ENCODE measurements at regions not wholly inside any gene's neighbourhood (a gene's known extent, or its start where the extent isn't known, plus 50 kb on each side); places are given as distances from the start of the nearest gene placed in this dataset.

DNA sequence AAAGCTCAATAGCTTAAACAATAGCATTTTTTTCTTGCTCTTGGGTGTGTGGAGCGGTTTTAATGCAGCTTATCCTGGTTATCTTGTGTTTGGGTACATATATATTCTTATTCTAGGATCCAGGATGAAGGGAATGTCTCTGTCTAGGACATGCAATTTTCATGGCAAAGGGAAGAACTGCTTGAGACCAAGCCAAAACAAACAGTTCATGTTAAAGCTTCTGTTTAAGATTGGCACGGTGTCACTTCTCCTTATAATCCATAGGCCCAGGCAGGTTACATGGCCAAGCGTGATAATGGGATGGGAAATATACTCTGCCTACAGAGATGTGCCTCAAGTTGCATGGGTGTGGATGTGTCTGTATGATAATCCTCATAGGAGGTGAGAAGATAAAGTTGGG lies 177.1 kb upstream of the PGR start:
- FAIRE-seq (no peak), ATAC-seq (no peak), DNase-seq (ENCODE audit: extremely low read depth in 1 of 4, low spot score in 3 of 4) (no peak)
- Histone ChIP-seq H3K79me2 (ENCODE audit: control insufficient read depth, insufficient read depth, low read length) (no peaks in the 10 kb centered on the region), H3K4me3 (no peak overlapping the region), H4K20me1 (replicated peaks; ENCODE audit: control insufficient read depth, insufficient read depth, low read length) (no peaks in the 10 kb centered on the region), H3K9me1 (ENCODE audit: control insufficient read depth, insufficient read depth, low read length) (no peaks in the 10 kb centered on the region), H3K9me3 (replicated peaks; ENCODE audit: control insufficient read depth, insufficient read depth, low read depth, low read length) (no peaks in the 10 kb centered on the region), H3K36me3 (ENCODE audit: control insufficient read depth, insufficient read depth, low read length) (no peaks in the 10 kb centered on the region), H3K4me2 (ENCODE audit: insufficient read depth, low read length) (no peak overlapping the region), H3K9ac (ENCODE audit: insufficient read depth in 1 of 2, low read depth in 2 of 2, low read length in 2 of 2) (no peak overlapping the region), H2AFZ (ENCODE audit: low read depth, low read length) (no peak overlapping the region), H3K27ac (ENCODE audit: extremely low read depth, low read depth, low read length) (no peak overlapping the region), H3K27me3 (ENCODE audit: control insufficient read depth in 2 of 2, insufficient read depth in 2 of 2, low read length in 2 of 2) (no peaks in the 10 kb centered on the region), H3K4me1 (replicated peaks in 1 of 2; ENCODE audit: control insufficient read depth in 2 of 2, insufficient read depth in 2 of 2, low read length in 2 of 2) (no peaks in the 10 kb centered on the region)
- intact Hi-C loops (cut with micrococcal nuclease): no loop called here
- BruUV-seq (replicated peaks): no TSS peak
- no peak for TF ChIP-seq TAF7 (tag; IDR thresholded peaks at IDR 0.05)
- no peak for TF ChIP-seq MECOM (CRISPR knock-in tag; IDR thresholded peaks at IDR 0.05)
- no peak for TF ChIP-seq ZNF165 (CRISPR knock-in tag; IDR thresholded peaks at IDR 0.05; ENCODE audit: borderline replicate concordance)
- 9% methylated on average over 3 of the region's 3 CpGs for WGBS (ENCODE audit: insufficient coverage, low coverage, missing lambda C conversion rate)
- POLR2A ChIA-PET: no interaction called here
- CTCF ChIA-PET (ENCODE audit: low intra/inter-chr PET ratio): no interaction called here
- in situ Hi-C loops (cut with MboI): no loop called here

DNA sequence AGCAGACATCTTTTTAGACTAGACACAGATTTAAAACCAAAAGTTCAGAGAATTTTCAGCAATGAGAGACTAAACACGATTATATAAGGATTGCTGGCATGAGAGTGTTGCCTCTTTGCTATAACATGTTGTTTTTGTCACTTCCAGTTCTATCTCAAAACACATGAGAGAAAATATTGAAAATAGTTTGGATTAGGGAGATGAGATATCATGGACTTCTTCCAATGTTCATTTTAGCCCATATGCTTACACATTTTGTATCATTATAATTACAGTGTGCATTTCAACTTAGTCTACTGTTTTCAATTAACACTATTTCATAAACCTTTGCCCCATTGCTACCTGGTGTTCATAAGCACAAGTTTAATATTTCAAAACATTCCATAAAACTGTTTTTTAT lies 175.9 kb upstream of the PGR start:
- Histone ChIP-seq H3K4me3 (no peak overlapping the region), H3K9me3 (replicated peaks; ENCODE audit: control insufficient read depth, insufficient read depth, low read depth, low read length) (no peaks in the 10 kb centered on the region), H2AFZ (ENCODE audit: low read depth, low read length) (no peak overlapping the region), H3K4me2 (ENCODE audit: insufficient read depth, low read length) (no peak overlapping the region), H4K20me1 (replicated peaks; ENCODE audit: control insufficient read depth, insufficient read depth, low read length) (no peaks in the 10 kb centered on the region), H3K27ac (ENCODE audit: extremely low read depth, low read depth, low read length) (no peak overlapping the region), H3K4me1 (replicated peaks in 1 of 2; ENCODE audit: control insufficient read depth in 2 of 2, insufficient read depth in 2 of 2, low read length in 2 of 2) (no peaks in the 10 kb centered on the region), H3K9me1 (ENCODE audit: control insufficient read depth, insufficient read depth, low read length) (no peaks in the 10 kb centered on the region), H3K9ac (ENCODE audit: insufficient read depth in 1 of 2, low read depth in 2 of 2, low read length in 2 of 2) (no peak overlapping the region), H3K36me3 (ENCODE audit: control insufficient read depth, insufficient read depth, low read length) (no peaks in the 10 kb centered on the region), H3K27me3 (ENCODE audit: control insufficient read depth in 2 of 2, insufficient read depth in 2 of 2, low read length in 2 of 2) (no peaks in the 10 kb centered on the region), H3K79me2 (ENCODE audit: control insufficient read depth, insufficient read depth, low read length) (no peaks in the 10 kb centered on the region)
- 0% methylated on average over 1 of the region's 1 CpG for WGBS (ENCODE audit: insufficient coverage, low coverage, missing lambda C conversion rate)
- ChIA-PET CTCF (ENCODE audit: low intra/inter-chr PET ratio) (no interaction called here), POLR2A (no interaction called here)
- BruUV-seq (replicated peaks): no TSS peak
- FAIRE-seq (no peak), DNase-seq (ENCODE audit: extremely low read depth in 1 of 4, low spot score in 3 of 4) (no peak), ATAC-seq (no peak)
- TF ChIP-seq SMARCA4 (IDR thresholded peaks at IDR 0.05): no peak
- no peak for TF ChIP-seq MTF1 (CRISPR knock-in tag; IDR thresholded peaks at IDR 0.05; ENCODE audit: borderline replicate concordance)
- no peak for TF ChIP-seq SAP30 (IDR thresholded peaks at IDR 0.05; ENCODE audit: borderline replicate concordance, insufficient read depth, low read depth, low read length, poor library complexity, severe bottlenecking)
- no peak for TF ChIP-seq GATA2 (CRISPR knock-in tag; IDR thresholded peaks at IDR 0.05)
- no peak for TF ChIP-seq POLR2AphosphoS5 (IDR thresholded peaks at IDR 0.05; ENCODE audit: control insufficient read depth, insufficient read depth, low read depth, low read length)
- TF ChIP-seq, protein P1, sequence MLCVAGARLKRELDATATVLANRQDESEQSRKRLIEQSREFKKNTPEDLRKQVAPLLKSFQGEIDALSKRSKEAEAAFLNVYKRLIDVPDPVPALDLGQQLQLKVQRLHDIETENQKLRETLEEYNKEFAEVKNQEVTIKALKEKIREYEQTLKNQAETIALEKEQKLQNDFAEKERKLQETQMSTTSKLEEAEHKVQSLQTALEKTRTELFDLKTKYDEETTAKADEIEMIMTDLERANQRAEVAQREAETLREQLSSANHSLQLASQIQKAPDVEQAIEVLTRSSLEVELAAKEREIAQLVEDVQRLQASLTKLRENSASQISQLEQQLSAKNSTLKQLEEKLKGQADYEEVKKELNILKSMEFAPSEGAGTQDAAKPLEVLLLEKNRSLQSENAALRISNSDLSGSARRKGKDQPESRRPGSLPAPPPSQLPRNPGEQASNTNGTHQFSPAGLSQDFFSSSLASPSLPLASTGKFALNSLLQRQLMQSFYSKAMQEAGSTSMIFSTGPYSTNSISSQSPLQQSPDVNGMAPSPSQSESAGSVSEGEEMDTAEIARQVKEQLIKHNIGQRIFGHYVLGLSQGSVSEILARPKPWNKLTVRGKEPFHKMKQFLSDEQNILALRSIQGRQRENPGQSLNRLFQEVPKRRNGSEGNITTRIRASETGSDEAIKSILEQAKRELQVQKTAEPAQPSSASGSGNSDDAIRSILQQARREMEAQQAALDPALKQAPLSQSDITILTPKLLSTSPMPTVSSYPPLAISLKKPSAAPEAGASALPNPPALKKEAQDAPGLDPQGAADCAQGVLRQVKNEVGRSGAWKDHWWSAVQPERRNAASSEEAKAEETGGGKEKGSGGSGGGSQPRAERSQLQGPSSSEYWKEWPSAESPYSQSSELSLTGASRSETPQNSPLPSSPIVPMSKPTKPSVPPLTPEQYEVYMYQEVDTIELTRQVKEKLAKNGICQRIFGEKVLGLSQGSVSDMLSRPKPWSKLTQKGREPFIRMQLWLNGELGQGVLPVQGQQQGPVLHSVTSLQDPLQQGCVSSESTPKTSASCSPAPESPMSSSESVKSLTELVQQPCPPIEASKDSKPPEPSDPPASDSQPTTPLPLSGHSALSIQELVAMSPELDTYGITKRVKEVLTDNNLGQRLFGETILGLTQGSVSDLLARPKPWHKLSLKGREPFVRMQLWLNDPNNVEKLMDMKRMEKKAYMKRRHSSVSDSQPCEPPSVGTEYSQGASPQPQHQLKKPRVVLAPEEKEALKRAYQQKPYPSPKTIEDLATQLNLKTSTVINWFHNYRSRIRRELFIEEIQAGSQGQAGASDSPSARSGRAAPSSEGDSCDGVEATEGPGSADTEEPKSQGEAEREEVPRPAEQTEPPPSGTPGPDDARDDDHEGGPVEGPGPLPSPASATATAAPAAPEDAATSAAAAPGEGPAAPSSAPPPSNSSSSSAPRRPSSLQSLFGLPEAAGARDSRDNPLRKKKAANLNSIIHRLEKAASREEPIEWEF (CRISPR knock-in tag; IDR thresholded peaks at IDR 0.05): no peak
- in situ Hi-C loops (cut with MboI) (no loop called here), intact Hi-C loops (cut with micrococcal nuclease) (no loop called here)
